ENCODE measurements at regions not wholly inside any gene's neighbourhood (a gene's known extent, or its start where the extent isn't known, plus 50 kb on each side); places are given as distances from the start of the nearest gene placed in this dataset.

- no peak for TF ChIP-seq CTCF (IDR thresholded peaks at IDR 0.05)
- no peak overlapping the region for H3K9ac ChIP-seq (ENCODE audit: low read depth in 2 of 2, low read length in 2 of 2)
Observed at GRCh38 chr16:55048745-55049144, 118.1 kb downstream of the IRX5 start.

GRCh38 chr16:55051571-55052347 lies 121.1 kb downstream of the IRX5 start:
- TF ChIP-seq CTCF (IDR thresholded peaks at IDR 0.05) = no peak
- no peak for DNase-seq
- no peak overlapping the region for H3K27ac ChIP-seq
- no peak overlapping the region for H3K9ac ChIP-seq (ENCODE audit: low read depth in 2 of 2, low read length in 2 of 2)
- no peak overlapping the region for H3K4me3 ChIP-seq
- intact Hi-C loops (cut with DNase I) = no loop called here
- no peaks in the 10 kb centered on the region for H3K9me3 ChIP-seq
- H3K36me3 ChIP-seq = no peaks in the 10 kb centered on the region
- peaks cover 4% of the 10 kb centered on the region for H3K4me1 ChIP-seq
- H3K27me3 ChIP-seq = peaks cover 9% of the 10 kb centered on the region

More at GRCh38 chr16:55048745-55049144, 118.1 kb downstream of the IRX5 start:
- intact Hi-C loops (cut with DNase I) = no loop called here
- Histone ChIP-seq H3K4me3 (no peak overlapping the region), H3K27me3 (no peaks in the 10 kb centered on the region), H3K9me3 (no peaks in the 10 kb centered on the region), H3K4me1 (no peaks in the 10 kb centered on the region), H3K36me3 (no peaks in the 10 kb centered on the region), H3K27ac (no peak overlapping the region)
- no peak for DNase-seq

- no peak for DNase-seq
- intact Hi-C loops (cut with DNase I) = no loop called here
- H3K27ac ChIP-seq = no peak overlapping the region
- H3K4me3 ChIP-seq = no peak overlapping the region
- TF ChIP-seq CTCF (IDR thresholded peaks at IDR 0.05) = no peak
- H3K36me3 ChIP-seq = no peaks in the 10 kb centered on the region
- peaks cover 4% of the 10 kb centered on the region for H3K4me1 ChIP-seq
- no peaks in the 10 kb centered on the region for H3K9me3 ChIP-seq
- peaks cover 13% of the 10 kb centered on the region for H3K27me3 ChIP-seq
- H3K9ac ChIP-seq (ENCODE audit: low read depth in 2 of 2, low read length in 2 of 2) = no peak overlapping the region
Observed at GRCh38 chr16:55052348-55052734, 121.7 kb downstream of the IRX5 start.

- Histone ChIP-seq H3K27me3 (peaks cover 13% of the 10 kb centered on the region), H3K9me3 (no peaks in the 10 kb centered on the region), H3K4me1 (peaks cover 4% of the 10 kb centered on the region), H3K4me3 (no peak overlapping the region), H3K9ac (ENCODE audit: low read depth in 2 of 2, low read length in 2 of 2) (no peak overlapping the region), H3K27ac (no peak overlapping the region), H3K36me3 (no peaks in the 10 kb centered on the region)
- DNase-seq = no peak
- intact Hi-C loops (cut with DNase I) = no loop called here
- no peak for TF ChIP-seq CTCF (IDR thresholded peaks at IDR 0.05)
Observed at GRCh38 chr16:55052741-55053415, 122.2 kb downstream of the IRX5 start.

- Histone ChIP-seq H3K27me3 (peaks cover 13% of the 10 kb centered on the region), H3K27ac (no peak overlapping the region), H3K36me3 (no peaks in the 10 kb centered on the region), H3K4me1 (peaks cover 4% of the 10 kb centered on the region), H3K9me3 (no peaks in the 10 kb centered on the region), H3K9ac (ENCODE audit: low read depth in 2 of 2, low read length in 2 of 2) (no peak overlapping the region), H3K4me3 (no peak overlapping the region)
- TF ChIP-seq CTCF (IDR thresholded peaks at IDR 0.05) = no peak
- intact Hi-C loops (cut with DNase I) = no loop called here
- no peak for DNase-seq
Observed at GRCh38 chr16:55055262-55055661, 124.6 kb downstream of the IRX5 start.
